SKM-1 (cell line): ENCODE measurements at regions not wholly inside any gene's neighbourhood (a gene's known extent, or its start where the extent isn't known, plus 50 kb on each side); places are given as distances from the start of the nearest gene placed in this dataset.

Experiments used
- DNase-seq: peaks from one replicate; lab custom pipeline; 2025; ENCODE audit not compliant: unreplicated experiment; lab: John Stamatoyannopoulos, UW

DNA sequence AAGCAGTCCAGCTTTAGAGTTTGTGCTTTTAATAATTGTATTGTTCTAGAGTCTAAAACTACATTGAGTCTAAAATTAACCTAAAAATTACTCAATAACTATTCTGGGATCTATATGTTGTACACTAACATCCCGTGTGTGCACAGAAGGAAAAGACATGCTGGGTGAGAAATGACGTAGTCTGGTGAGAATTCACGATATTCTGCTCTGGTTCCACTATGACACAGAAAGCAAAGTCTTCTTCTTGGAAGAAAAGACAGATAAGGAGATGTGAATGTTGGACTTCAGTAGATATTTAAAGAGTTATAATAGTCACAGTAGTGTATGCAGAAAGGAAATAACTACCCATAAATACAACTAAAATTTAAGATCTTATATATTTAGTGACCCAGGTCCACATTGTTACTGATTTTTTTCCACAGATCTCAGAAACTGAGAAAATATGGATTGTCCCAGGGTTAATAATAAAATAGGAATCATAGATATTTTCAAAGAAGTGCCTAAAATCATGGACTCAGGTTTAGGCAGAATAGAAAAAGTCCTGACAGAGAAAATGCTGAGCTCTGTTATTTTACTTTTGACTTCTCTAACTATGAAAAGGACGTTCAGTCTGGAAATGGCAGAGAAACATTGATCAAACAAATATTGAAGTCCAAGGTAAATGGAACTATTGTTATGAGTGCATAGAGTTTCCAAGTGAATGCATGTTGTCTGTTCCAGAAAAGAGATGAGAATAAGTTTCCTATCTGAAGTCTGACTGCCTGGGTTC lies 170.7 kb downstream of the ANKRD50 start:
- no peak for DNase-seq

DNA sequence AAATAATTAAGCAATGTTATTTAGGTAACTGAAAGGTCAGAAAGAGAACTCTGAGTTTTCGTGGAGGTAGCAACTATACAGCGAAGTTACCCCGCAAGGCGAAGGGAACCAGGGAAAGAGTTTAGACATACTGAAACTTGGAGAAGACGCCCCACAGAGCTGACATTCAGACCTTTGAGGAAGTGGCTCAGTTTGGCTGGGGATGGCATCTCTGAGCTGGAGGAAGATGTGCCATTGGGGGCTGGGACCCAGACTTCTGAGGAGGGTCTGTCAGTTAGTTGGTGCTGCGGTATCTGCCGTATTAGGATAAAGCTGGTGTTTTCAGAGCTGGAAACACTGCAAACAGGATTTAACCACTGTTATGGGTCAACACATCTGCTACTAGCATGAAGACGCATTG lies 156.6 kb downstream of the ANKRD50 start:
- no peak for DNase-seq

DNA sequence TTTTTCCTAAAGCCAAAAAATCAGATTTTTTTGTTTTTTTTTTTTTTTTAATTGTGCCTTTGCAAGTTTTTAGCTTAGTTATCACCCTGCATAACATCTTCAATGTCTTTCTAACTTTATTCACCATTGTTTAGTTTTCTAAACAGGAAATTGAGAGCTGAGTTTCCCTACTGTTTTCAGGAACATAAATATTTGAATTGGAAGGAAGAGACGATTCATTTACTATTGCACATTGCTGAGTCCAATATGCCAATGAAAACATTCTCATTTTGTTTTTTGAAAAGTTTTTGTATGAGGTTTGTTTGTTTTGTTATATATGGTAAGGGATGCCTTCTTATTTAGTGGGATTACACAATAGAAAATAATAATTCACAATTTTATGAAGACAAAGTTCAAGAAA lies 148.4 kb downstream of the ANKRD50 start:
- no peak for DNase-seq

DNA sequence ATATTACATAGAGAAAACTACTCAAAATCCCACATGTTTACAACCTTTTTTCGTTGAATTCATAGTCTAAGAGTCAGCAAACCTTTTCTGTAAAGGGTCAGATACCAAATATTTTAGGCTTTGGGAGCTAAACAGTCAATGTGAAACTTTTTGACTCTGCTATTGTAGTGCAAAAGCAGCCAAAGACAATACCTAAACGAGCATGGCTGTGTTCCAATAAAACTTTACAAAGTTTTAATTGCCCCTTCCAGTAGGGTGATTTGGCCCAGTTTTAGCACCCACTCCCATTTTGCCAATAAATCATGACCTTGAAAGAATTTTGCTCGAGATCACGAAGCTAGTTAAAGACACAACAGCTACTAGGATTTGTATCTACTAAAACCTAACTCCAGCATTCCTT lies 147.2 kb downstream of the ANKRD50 start:
- DNase-seq, result no peak

DNA sequence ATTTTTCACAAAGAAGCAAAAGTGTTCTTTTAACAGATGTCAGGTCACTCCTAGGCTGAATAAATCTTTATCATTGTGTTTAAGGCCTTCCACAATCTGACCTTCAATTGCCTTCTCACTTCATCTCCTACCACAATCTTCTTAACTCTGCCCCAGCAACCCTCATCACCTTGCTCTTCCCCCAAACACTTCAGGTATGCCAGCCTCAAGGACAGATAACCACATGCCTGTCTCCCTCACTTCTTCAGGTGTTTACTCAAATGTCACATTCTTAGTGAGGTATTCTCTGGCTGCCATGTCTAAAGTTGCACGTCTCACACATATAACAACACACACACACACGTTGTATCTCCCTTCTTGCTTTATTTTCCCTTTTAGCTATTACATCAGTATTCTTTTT lies 146.5 kb downstream of the ANKRD50 start:
- no peak for DNase-seq

DNA sequence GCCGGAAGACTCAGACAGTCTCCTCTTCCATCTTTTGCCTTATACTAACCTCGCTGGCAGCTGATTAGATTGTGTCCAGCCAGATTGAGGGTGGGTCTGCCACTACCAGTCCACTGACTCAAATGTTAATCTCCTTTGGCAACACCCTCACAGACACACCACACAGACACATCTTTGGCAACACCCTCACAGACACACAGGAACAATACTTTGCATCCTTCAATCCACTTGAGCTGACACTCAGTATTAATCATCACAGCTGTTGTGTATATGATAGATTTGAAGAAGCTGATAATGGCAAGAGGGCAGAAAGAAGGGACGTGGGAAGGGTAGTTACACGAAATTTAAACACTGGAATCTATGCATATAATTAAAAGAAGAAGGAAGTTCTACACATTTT lies 139.5 kb downstream of the ANKRD50 start:
- DNase-seq, result no peak

DNA sequence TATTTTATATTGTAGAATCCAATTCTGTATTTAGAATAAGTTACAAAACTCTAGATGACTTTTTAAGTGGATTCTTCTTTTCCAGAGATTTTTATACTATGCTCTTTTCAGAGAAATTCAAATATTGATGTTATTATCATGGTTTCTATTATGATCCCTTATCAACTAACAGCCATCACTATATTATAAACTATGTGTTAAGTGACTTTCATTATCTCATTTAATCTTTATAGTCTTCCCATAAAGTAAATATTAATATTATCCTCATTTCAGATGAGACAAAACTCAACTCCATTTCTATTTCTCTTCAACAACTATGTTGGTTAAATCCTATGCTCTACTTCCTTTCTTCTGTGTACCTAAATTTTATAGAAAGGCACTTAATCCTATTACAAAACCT lies 132.6 kb downstream of the ANKRD50 start:
- no peak for DNase-seq

DNA sequence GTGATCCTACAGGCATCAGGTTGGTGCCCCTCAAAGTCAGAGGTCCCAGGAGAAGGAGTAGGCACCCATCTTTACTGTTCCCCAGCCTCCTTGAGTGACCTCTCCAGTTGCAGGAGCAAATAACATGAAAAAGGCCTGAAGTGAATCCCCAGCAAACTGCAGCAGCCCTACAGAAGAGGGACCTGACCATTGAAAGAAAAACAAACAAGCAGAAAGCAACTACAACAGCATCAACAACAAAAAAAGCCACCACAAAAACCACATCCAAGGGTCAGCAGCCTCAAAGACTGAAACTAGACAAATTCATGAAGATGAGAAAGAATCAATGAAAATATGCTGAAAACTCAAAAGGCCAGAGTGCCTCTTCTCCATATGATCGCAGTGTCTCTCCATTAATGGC lies 128.7 kb downstream of the ANKRD50 start:
- DNase-seq, result no peak

DNA sequence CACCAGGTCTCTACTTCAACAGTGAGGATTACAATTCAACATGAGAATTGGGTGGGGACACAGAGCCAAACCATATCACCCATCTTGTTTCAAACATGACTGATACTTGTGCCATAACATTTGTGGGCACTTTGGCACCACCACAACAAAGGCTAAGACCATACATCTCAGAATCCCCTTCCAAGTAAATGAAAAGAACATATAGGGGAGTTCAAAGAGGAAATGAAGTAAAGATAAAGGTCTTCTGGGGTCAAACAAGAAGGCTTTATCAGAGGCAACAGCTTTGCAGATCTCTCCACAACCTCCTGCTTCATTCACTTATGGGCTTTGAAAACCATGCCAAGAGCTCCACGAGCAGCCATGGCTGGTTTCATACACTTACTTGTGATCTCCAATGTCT lies 122.7 kb downstream of the ANKRD50 start:
- DNase-seq, result no peak

DNA sequence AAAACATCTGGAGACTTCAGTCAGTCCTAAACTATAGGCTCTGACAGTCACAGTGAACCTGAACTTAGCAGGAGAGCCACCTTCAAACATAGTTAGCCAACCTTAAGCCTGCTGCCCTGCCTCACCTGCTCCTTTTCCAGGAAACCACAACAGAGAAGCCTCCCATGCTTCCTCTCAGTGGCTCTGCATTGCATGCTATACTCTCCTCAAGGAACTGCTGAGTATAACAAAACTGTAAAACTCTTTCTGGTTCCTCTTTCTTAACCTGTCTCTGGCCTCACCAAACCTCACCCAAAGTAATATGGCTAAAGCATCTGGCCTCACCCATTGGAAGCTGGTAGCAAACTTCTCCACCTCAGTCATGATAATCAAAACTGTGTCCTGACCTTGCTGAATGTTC lies 122.1 kb downstream of the ANKRD50 start:
- peak; percentile 15 for DNase-seq

DNA sequence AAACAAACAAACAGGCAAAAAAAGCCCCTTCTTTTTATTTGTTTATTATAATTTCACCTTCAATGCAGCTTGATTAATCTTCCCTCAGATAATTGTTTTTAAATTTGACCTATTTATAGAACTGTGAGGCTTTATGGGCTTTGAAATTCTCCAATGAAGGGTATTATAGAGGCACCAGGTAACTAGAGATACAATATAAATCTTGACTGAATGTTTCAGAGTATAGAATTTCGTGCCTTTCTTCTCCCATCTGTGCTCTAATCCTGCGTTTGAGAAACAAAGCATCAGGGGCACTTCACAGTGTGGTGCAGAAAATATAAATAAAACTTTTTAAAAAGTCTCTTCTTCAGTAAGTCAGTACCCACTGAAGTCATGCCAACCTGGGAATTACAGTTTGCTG lies 120.9 kb downstream of the ANKRD50 start:
- DNase-seq, result no peak

DNA sequence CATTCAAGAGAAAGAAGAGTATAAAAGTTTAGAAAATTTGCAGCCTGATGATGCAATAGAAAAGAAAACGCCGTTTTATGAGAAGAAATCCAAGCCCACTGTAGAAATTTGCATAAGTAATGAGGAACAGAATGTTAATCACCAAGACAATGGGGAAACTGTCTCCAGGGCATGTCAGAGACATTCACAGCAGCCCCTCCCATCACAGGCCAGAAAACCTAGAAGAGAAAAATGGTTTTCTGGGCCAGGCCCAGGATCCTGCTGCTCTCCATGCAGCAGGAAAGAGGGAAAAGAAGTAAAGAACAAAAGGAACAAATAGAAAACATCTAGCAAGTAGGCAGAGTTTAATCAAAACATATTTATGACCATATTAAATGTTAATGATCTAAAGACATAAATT lies 119.0 kb downstream of the ANKRD50 start:
- no peak for DNase-seq

DNA sequence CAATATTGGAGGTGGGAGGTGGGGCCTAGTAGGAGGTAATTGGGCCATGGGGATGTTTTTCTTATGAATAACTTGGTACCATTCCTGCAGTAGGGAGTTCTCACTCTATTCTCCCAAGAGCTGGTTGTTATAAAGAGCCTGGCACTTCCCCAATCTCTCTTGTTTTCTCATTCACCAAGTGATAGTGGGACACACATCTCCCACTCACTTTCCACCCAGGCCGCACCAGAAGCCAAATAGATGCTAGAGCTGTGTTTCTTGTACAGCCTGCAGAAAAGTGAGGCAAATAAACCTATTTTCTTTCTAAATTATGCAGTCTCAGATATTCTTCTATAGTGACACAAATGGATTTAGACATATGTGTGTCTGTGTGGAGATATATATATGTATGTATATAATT lies 117.6 kb downstream of the ANKRD50 start:
- no peak for DNase-seq

DNA sequence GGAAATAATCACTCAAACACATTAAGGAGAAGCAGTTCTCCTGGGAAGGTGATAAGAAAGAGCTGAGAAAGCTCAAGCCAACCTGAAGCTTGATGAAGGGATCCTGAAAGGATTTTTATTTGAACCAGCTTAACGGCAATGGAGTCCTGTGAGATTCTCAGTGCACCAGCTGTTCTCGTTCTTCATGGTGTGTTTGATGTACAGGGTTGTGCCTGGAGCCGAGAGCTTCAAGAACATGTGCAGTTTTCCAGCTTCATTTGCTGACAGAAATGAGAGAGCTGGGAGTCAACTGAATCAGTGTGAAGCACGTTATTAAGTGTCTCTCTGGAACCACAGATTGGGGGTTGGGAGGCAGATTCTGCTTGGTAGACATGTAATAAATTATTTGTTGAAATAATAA lies 115.7 kb downstream of the ANKRD50 start:
- DNase-seq, result no peak

DNA sequence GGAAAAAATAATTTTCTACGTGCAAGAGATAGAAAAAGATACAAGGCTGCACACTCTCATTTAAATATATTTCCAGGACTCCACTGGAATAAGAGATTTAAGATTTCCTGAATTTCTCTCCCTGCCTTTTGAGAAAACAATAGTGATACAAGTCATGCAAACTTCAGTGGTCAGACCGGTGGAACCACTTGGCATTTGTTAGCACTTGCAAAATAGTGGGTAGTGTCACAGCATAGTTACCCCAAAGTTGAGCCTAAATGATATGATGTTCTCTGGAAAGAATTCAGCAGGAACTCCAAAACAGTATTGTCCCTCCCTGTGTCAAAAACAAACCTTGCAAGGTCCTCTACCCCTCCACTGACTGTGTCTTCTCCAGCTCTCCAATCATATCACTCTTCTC lies 102.3 kb downstream of the ANKRD50 start:
- DNase-seq, result no peak
